ENCODE measurements at regions not wholly inside any gene's neighbourhood (a gene's known extent, or its start where the extent isn't known, plus 50 kb on each side); places are given as distances from the start of the nearest gene placed in this dataset.

GRCh38 chr18:22469926-22470247, 52.2 kb upstream of the CTAGE1 start:
- TF ChIP-seq CTCF (IDR thresholded peaks at IDR 0.05) (no peak), POLR2A (IDR thresholded peaks at IDR 0.05) (no peak)

All from esophagus squamous epithelium (tissue), 4 donors.